K562 (cell line): ENCODE measurements at regions not wholly inside any gene's neighbourhood (a gene's known extent, or its start where the extent isn't known, plus 50 kb on each side); places are given as distances from the start of the nearest gene placed in this dataset.

Source experiments
- ATAC-seq: fragments of 200-7000 bp; cut with Tn5 transposase; 3 replicates; pipeline ENCODE4 v1.9.1; 2020; ENCODE audit warnings: moderate library complexity
- BruUV-seq: library from RNA; stranded (reverse); fragments of 400-500 nt; replicated peaks from 2 replicates; lab custom pipeline; 2021; lab: Mats Ljungman, UMichigan
- CTCF ChIA-PET: fragments of 300-600 bp; formaldehyde crosslinking; extraction: SDS; loops from one replicate; lab custom pipeline; 2021; ENCODE audit warnings: low intra/inter-chr PET ratio; lab: Yijun Ruan, JAX
- POLR2A ChIA-PET: fragments of 300-600, 350-650 bp; sonication (Branson Sonifier 250); formaldehyde crosslinking; extraction: SDS; loops from one replicate; lab custom pipeline; 2021; ENCODE audit warnings: antibody characterized with exemption, inconsistent platforms; lab: Yijun Ruan, JAX
- DNase-seq, 4 experiments: peaks; one replicate each; pipeline versions ENCODE4 v3.0.0 to v3.0.0-alpha.2; 2011 to 2018; ENCODE audit warnings: low spot score in 3 of 4, mixed read lengths in 3 of 4; ENCODE audit errors: extremely low read depth in 1 of 4
- FAIRE-seq: peaks from 2 replicates; lab custom pipeline; 2011; peaks lifted over from hg19 to GRCh38; lab: Jason Lieb, UNC
- H2AFZ ChIP-seq: 2 replicates; pipeline ENCODE4 v1.6.0; 2011; ENCODE audit warnings: low read depth, low read length, control low read depth, inconsistent platforms
- H3K27ac ChIP-seq: fragments of 200-600 bp; 3 replicates; pipeline ENCODE4 v1.8.0; 2011; ENCODE audit warnings: low read depth, mild to moderate bottlenecking, control low read depth, inconsistent platforms, low read length, moderate library complexity, mixed read lengths; ENCODE audit errors: extremely low read depth
- H3K27me3 ChIP-seq, 2 experiments: fragments of 300-600 bp in 1 of 2; 2 replicates in 1 of 2; 3 replicates in 1 of 2; pipeline versions ENCODE4 v1.6.0 to v1.8.0; 2011; ENCODE audit warnings: inconsistent platforms in 2 of 2, low read length in 2 of 2, mild to moderate bottlenecking in 1 of 2, mixed read lengths in 1 of 2, moderate library complexity in 1 of 2; ENCODE audit not compliant: control insufficient read depth in 2 of 2, insufficient read depth in 2 of 2
- H3K36me3 ChIP-seq: fragments of 300-600 bp; 3 replicates; pipeline ENCODE4 v1.8.0; 2011; ENCODE audit warnings: mild to moderate bottlenecking, low read length, inconsistent platforms; ENCODE audit not compliant: control insufficient read depth, insufficient read depth
- H3K4me1 ChIP-seq, 2 experiments: fragments of 200-600 bp in 1 of 2; replicated peaks in 1 of 2; 2 replicates in 1 of 2; 3 replicates in 1 of 2; pipeline versions ENCODE4 v1.5.1 to v1.8.0; 2011; ENCODE audit warnings: inconsistent platforms in 2 of 2, low read length in 2 of 2, mild to moderate bottlenecking in 1 of 2, mixed read lengths in 1 of 2, moderate library complexity in 1 of 2; ENCODE audit not compliant: control insufficient read depth in 2 of 2, insufficient read depth in 2 of 2
- H3K4me2 ChIP-seq: 2 replicates; pipeline ENCODE4 v1.6.1; 2011; ENCODE audit warnings: low read length, control low read depth, inconsistent platforms, mixed read lengths; ENCODE audit not compliant: insufficient read depth
- H3K4me3 ChIP-seq: fragments of 200-600 bp; sonication (generic), shearing (Covaris generic); 2 replicates; pipeline ENCODE4 v1.5.1; 2016; ENCODE audit warnings: control low read depth, inconsistent platforms
- H3K79me2 ChIP-seq: fragments of 200-600 bp; 3 replicates; pipeline ENCODE4 v1.8.0; 2011; ENCODE audit warnings: low read length, inconsistent platforms; ENCODE audit not compliant: control insufficient read depth, insufficient read depth
- H3K9ac ChIP-seq, 2 experiments: 2 replicates each; pipeline versions ENCODE4 v1.6.0 to v1.6.1; 2011; ENCODE audit warnings: low read depth in 2 of 2, low read length in 2 of 2, control low read depth in 1 of 2, inconsistent platforms in 1 of 2, mild to moderate bottlenecking in 1 of 2, mixed read lengths in 1 of 2; ENCODE audit not compliant: insufficient read depth in 1 of 2
- H3K9me1 ChIP-seq: one replicate; pipeline ENCODE4 v1.6.0; 2011; ENCODE audit warnings: inconsistent platforms, mild to moderate bottlenecking, low read length, moderate library complexity; ENCODE audit not compliant: control insufficient read depth, insufficient read depth
- H3K9me3 ChIP-seq: replicated peaks from 2 replicates; pipeline ENCODE4 v1.5.1; 2011; ENCODE audit warnings: low read depth, low read length, inconsistent platforms; ENCODE audit not compliant: control insufficient read depth, insufficient read depth
- H4K20me1 ChIP-seq: replicated peaks from 2 replicates; pipeline ENCODE4 v1.6.1; 2011; ENCODE audit warnings: low read length, inconsistent platforms, mixed read lengths; ENCODE audit not compliant: control insufficient read depth, insufficient read depth
- ATF1 ChIP-seq, 2 experiments: fragments of 450-650 bp in 1 of 2; IDR thresholded peaks; 2 replicates each; pipeline ENCODE4 v1.6.1; 2016; ENCODE audit warnings: missing compliant biosample characterization in 1 of 2, missing genetic modification characterization in 1 of 2
- CBX5 ChIP-seq: IDR thresholded peaks from 2 replicates; pipeline ENCODE4 v1.6.1; 2014; ENCODE audit warnings: low read depth, borderline replicate concordance
- CCAR2 ChIP-seq: fragments of 200-400 bp; formaldehyde crosslinking; IDR thresholded peaks from 2 replicates; pipeline ENCODE4 v1.6.1; 2017; ENCODE audit warnings: mild to moderate bottlenecking, low read depth, low read length
- CEBPB ChIP-seq: fragments of 450-650 bp; IDR thresholded peaks from 2 replicates; pipeline ENCODE4 v1.6.1; 2016; ENCODE audit warnings: missing genetic modification characterization, missing compliant biosample characterization
- CHD4 ChIP-seq: fragments of 200-600 bp; sonication (generic); IDR thresholded peaks from 3 replicates; pipeline ENCODE4 v1.6.1; 2012; ENCODE audit warnings: low read depth, mild to moderate bottlenecking, mixed read lengths, low read length, inconsistent platforms; ENCODE audit not compliant: insufficient read depth, insufficient replicate concordance, poor library complexity, severe bottlenecking
- FOSL1 ChIP-seq: fragments of 200-800 bp; sonication (Bioruptor generic); conservative IDR thresholded peaks from 2 replicates; pipeline ENCODE4 v1.6.1; 2016; ENCODE audit warnings: missing genetic modification characterization, missing compliant biosample characterization
- FOXA1 ChIP-seq: fragments of 450-650 bp; IDR thresholded peaks from 2 replicates; pipeline ENCODE4 v1.6.1; 2016; ENCODE audit warnings: mild to moderate bottlenecking, borderline replicate concordance
- IFI16 ChIP-seq: fragments of 250-450 bp; sonication (Bioruptor Pico); IDR thresholded peaks from 2 replicates; pipeline ENCODE4 v2.1.2; 2022; ENCODE audit warnings: mild to moderate bottlenecking, inconsistent platforms
- ILK ChIP-seq: fragments of 450-650 bp; IDR thresholded peaks from 2 replicates; pipeline ENCODE4 v1.6.1; 2016; ENCODE audit warnings: missing genetic modification characterization, low read depth, mild to moderate bottlenecking, missing compliant biosample characterization, moderate library complexity, borderline replicate concordance
- NBN ChIP-seq: fragments of 450-650 bp; IDR thresholded peaks from 2 replicates; pipeline ENCODE4 v1.6.1; 2016; ENCODE audit warnings: low read depth, mild to moderate bottlenecking
- NCOA4 ChIP-seq: fragments of 450-650 bp; IDR thresholded peaks from 2 replicates; pipeline ENCODE4 v1.6.1; 2018; ENCODE audit warnings: mild to moderate bottlenecking; ENCODE audit not compliant: partially characterized antibody
- RAD51 ChIP-seq: fragments of 450-650 bp; IDR thresholded peaks from 2 replicates; pipeline ENCODE4 v1.7.1; 2016; ENCODE audit warnings: low read depth, mild to moderate bottlenecking, borderline replicate concordance
- SRSF3 ChIP-seq: fragments of 200-400 bp; formaldehyde crosslinking; IDR thresholded peaks from 2 replicates; pipeline ENCODE4 v1.6.1; 2016; ENCODE audit warnings: mild to moderate bottlenecking, low read length, moderate library complexity; ENCODE audit not compliant: insufficient read depth
- ZBED1 ChIP-seq: IDR thresholded peaks from 2 replicates; pipeline ENCODE4 v1.6.1; 2014
- ZNF444 ChIP-seq: fragments of 250-450 bp; sonication (Bioruptor Pico); IDR thresholded peaks from 2 replicates; pipeline ENCODE4 v1.4.0; 2020; ENCODE audit warnings: mild to moderate bottlenecking, moderate library complexity
- ZNF445 ChIP-seq: fragments of 250-450 bp; sonication (Bioruptor Pico); IDR thresholded peaks from 2 replicates; pipeline ENCODE4 v1.4.0; 2020; ENCODE audit warnings: low read depth, mild to moderate bottlenecking, moderate library complexity
- ZNF589 ChIP-seq: fragments of 200-800 bp; sonication (Bioruptor generic); IDR thresholded peaks from 2 replicates; pipeline ENCODE4 v1.6.1; 2016; ENCODE audit warnings: low read depth, missing genetic modification characterization, missing compliant biosample characterization
- WGBS: fragments of 100-300 bp; shearing (Covaris generic); methylation state at CpG from one replicate; pipeline ENCODE4 v1.1.6; 2016; ENCODE audit warnings: low coverage, mixed read lengths; ENCODE audit not compliant: insufficient coverage; ENCODE audit errors: missing lambda C conversion rate; 5-methylcytosine and 5-hydroxymethylcytosine counted together
- in situ Hi-C: fragments of 300-500 bp; cut with MboI; formaldehyde crosslinking; loops from 4 replicates; pipeline ENCODE4 v1.15.0; 2018; ENCODE audit warnings: inconsistent platforms, mixed read lengths
- intact Hi-C: fragments of 100-400 bp; cut with micrococcal nuclease; formaldehyde crosslinking; loops from 2 replicates; pipeline ENCODE4 v1.14.2; 2022
- TF ChIP-seq, protein P1 (sequence below): fragments of 250-450 bp; sonication (Bioruptor Pico); IDR thresholded peaks from 2 replicates; pipeline ENCODE4 v1.8.0; 2022; ENCODE audit warnings: moderate library complexity, mild to moderate bottlenecking, inconsistent platforms
- TF ChIP-seq, protein P2 (sequence below): fragments of 150-350 bp; conservative IDR thresholded peaks from 2 replicates; pipeline ENCODE4 v1.6.1; 2014; ENCODE audit warnings: low read length

DNA sequence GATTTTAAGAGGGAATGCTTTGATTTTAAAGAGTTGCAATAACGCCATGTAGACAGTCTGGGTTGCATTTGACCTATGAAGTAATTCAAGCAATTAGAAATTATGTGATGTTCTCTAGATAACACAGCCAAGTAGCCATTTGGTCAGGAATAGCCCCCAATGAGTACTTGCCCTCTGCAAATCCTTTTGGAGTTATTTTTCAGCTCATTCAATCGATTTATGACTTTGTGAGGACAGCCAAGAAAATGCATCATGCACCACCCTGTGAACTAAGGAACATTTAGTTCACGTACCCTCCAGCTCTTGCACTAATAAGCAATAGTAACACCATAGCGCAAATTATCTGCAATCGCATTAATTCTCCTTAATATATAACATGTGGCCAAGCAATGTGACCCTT, 552.6 kb upstream of the INTU start (continued):
- TF ChIP-seq, protein P1, sequence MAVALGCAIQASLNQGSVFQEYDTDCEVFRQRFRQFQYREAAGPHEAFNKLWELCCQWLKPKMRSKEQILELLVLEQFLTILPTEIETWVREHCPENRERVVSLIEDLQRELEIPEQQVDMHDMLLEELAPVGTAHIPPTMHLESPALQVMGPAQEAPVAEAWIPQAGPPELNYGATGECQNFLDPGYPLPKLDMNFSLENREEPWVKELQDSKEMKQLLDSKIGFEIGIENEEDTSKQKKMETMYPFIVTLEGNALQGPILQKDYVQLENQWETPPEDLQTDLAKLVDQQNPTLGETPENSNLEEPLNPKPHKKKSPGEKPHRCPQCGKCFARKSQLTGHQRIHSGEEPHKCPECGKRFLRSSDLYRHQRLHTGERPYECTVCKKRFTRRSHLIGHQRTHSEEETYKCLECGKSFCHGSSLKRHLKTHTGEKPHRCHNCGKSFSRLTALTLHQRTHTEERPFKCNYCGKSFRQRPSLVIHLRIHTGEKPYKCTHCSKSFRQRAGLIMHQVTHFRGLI = no peak
- no peak for TF ChIP-seq ZNF444 (CRISPR knock-in tag)
- no peak for TF ChIP-seq CEBPB (tag)
- no peak for TF ChIP-seq NBN
- no peak for TF ChIP-seq FOSL1 (tag)
- no peak for TF ChIP-seq ZBED1
- no peak for TF ChIP-seq CCAR2
- no peak for TF ChIP-seq SRSF3
- no peak for TF ChIP-seq RAD51
- no peak for TF ChIP-seq NCOA4
- no peak for TF ChIP-seq ZNF589 (CRISPR knock-in tag)

- POLR2A ChIA-PET = no interaction called here
- FAIRE-seq (no peak), DNase-seq (no peak), ATAC-seq (no peak)
- Histone ChIP-seq H3K27me3 (no peaks in the 10 kb centered on the region), H3K4me3 (no peak overlapping the region), H3K79me2 (no peaks in the 10 kb centered on the region), H3K27ac (no peak overlapping the region), H2AFZ (no peak overlapping the region), H4K20me1 (no peaks in the 10 kb centered on the region), H3K9me1 (no peaks in the 10 kb centered on the region), H3K36me3 (no peaks in the 10 kb centered on the region), H3K4me1 (no peaks in the 10 kb centered on the region), H3K9ac (no peak overlapping the region), H3K4me2 (no peak overlapping the region)
- CTCF ChIA-PET = no interaction called here
- in situ Hi-C loops (no loop called here), intact Hi-C loops (no loop called here)
- no TSS peak for BruUV-seq
- 6% methylated on average over 1 of the region's 1 CpG for WGBS
- TF ChIP-seq ZNF445 (CRISPR knock-in tag) = no peak
- no peak for TF ChIP-seq IFI16 (CRISPR knock-in tag)
- TF ChIP-seq, protein P2, sequence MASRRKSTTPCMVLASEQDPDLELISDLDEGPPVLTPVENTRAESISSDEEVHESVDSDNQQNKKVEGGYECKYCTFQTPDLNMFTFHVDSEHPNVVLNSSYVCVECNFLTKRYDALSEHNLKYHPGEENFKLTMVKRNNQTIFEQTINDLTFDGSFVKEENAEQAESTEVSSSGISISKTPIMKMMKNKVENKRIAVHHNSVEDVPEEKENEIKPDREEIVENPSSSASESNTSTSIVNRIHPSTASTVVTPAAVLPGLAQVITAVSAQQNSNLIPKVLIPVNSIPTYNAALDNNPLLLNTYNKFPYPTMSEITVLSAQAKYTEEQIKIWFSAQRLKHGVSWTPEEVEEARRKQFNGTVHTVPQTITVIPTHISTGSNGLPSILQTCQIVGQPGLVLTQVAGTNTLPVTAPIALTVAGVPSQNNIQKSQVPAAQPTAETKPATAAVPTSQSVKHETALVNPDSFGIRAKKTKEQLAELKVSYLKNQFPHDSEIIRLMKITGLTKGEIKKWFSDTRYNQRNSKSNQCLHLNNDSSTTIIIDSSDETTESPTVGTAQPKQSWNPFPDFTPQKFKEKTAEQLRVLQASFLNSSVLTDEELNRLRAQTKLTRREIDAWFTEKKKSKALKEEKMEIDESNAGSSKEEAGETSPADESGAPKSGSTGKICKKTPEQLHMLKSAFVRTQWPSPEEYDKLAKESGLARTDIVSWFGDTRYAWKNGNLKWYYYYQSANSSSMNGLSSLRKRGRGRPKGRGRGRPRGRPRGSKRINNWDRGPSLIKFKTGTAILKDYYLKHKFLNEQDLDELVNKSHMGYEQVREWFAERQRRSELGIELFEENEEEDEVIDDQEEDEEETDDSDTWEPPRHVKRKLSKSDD = no peak
- TF ChIP-seq ILK = no peak
- TF ChIP-seq ATF1 (CRISPR knock-in tag; IDR thresholded peaks at IDR 0.05) = no peak
- TF ChIP-seq ATF1 (tag; IDR thresholded peaks at IDR 0.05) = no peak
- no peak for TF ChIP-seq CBX5
- no peak for TF ChIP-seq FOXA1
- TF ChIP-seq CHD4 = no peak
- TF ChIP-seq, all 486 proteins: peak for 0
- H3K9me3 ChIP-seq = no peaks in the 10 kb centered on the region
These were observed 551.7 kb upstream of the INTU start for GRCh38 chr4:127081041-127081440.
